GM19240 (cell line): ENCODE measurements at regions not wholly inside any gene's neighbourhood (a gene's known extent, or its start where the extent isn't known, plus 50 kb on each side); places are given as distances from the start of the nearest gene placed in this dataset.
"Not testable (repeated sequence)": the region's sequence is repeated elsewhere in the genome, so short reads cannot be mapped to it uniquely, and the experiment has no call there.

Experiments
- DNase-seq: peaks from one replicate; pipeline ENCODE4 v3.0.0; 2011; ENCODE audit warnings: low spot score; ENCODE audit not compliant: insufficient read length

GRCh38 chr9:83191154-83191553 is 128.2 kb upstream of the RASEF start:
- DNase-seq, result no peak

GRCh38 chr9:83189026-83189425 is 126.1 kb upstream of the RASEF start:
- not testable (repeated sequence) for DNase-seq

- no peak for DNase-seq
Observed at GRCh38 chr9:83188277-83188676, 125.3 kb upstream of the RASEF start.

- DNase-seq, result no peak
Observed at GRCh38 chr9:83186155-83186737, 123.3 kb upstream of the RASEF start.

GRCh38 chr9:83185488-83186154 is 122.7 kb upstream of the RASEF start:
- DNase-seq, result no peak

- DNase-seq, result no peak
Observed at GRCh38 chr9:83183621-83184020, 120.7 kb upstream of the RASEF start.

- no peak for DNase-seq
Observed at GRCh38 chr9:83182071-83182470, 119.1 kb upstream of the RASEF start.

- no peak for DNase-seq
Observed at GRCh38 chr9:83178717-83179116, 115.8 kb upstream of the RASEF start.

GRCh38 chr9:83177747-83178146 is 114.8 kb upstream of the RASEF start:
- no peak for DNase-seq

- no peak for DNase-seq
Observed at GRCh38 chr9:83167126-83167525, 104.2 kb upstream of the RASEF start.

- DNase-seq, result no peak
Observed at GRCh38 chr9:83166372-83166771, 103.4 kb upstream of the RASEF start.

- DNase-seq, result no peak
Observed at GRCh38 chr9:83155733-83156132, 92.8 kb upstream of the RASEF start.

- no peak for DNase-seq
Observed at GRCh38 chr9:83154821-83155220, 91.9 kb upstream of the RASEF start.

- DNase-seq, result peak; percentile 18
Observed at GRCh38 chr9:83154087-83154736, 91.3 kb upstream of the RASEF start.

- no peak for DNase-seq
Observed at GRCh38 chr9:83153030-83153429, 90.1 kb upstream of the RASEF start.

- DNase-seq, result no peak
Observed at GRCh38 chr9:83151627-83152137, 88.7 kb upstream of the RASEF start.

GRCh38 chr9:83147315-83148149 is 84.6 kb upstream of the RASEF start:
- no peak for DNase-seq

- DNase-seq, result no peak
Observed at GRCh38 chr9:83146325-83146724, 83.4 kb upstream of the RASEF start.

GRCh38 chr9:83144492-83144891 is 81.5 kb upstream of the RASEF start:
- no peak for DNase-seq

- no peak for DNase-seq
Observed at GRCh38 chr9:83142389-83142788, 79.4 kb upstream of the RASEF start.

GRCh38 chr9:83141887-83142286 is 78.9 kb upstream of the RASEF start:
- no peak for DNase-seq

GRCh38 chr9:83140061-83140460 is 77.1 kb upstream of the RASEF start:
- DNase-seq, result no peak
